AG09309 (cell line): ENCODE measurements at regions not wholly inside any gene's neighbourhood (a gene's known extent, or its start where the extent isn't known, plus 50 kb on each side); places are given as distances from the start of the nearest gene placed in this dataset.
A peak's percentile ranks its signal among the peaks of the same experiment; 100 is the strongest.

ENCODE experiments used
- DNase-seq: peaks from one replicate; pipeline ENCODE4 v3.0.0-alpha.2; 2010; ENCODE audit warnings: low read depth
- H3K4me3 ChIP-seq: 2 replicates; pipeline ENCODE4 v1.5.1; 2011; ENCODE audit warnings: mild to moderate bottlenecking, low read depth, low read length, moderate library complexity; ENCODE audit not compliant: control insufficient read depth
- CTCF ChIP-seq: IDR thresholded peaks from 2 replicates; pipeline ENCODE4 v1.5.1; 2011; ENCODE audit warnings: mild to moderate bottlenecking, low read depth, low read length, inconsistent platforms; ENCODE audit not compliant: insufficient read depth, control insufficient read depth; ENCODE audit errors: missing control alignments

DNA sequence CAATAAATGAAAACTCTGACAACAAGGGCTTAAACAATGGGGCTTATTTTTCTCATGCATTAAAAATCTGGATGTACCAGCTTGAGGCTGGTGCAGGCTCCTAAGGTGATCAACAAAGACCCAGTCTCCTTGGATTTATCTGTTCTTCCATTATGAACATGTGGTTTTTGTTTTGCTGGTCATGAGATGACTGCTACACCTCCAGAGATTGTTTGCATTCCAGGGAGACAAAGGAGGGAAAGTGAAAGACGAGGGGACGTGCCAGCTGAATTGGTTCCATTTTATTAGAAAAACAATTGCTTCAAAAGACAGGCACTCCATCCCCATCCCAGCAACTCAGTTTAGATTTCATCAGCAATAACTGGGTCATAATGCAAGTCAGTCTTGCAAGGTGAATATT is 90.9 kb upstream of the KCNK1 start:
- no peak overlapping the region for H3K4me3 ChIP-seq
- no peak for TF ChIP-seq CTCF
- no peak for DNase-seq

DNA sequence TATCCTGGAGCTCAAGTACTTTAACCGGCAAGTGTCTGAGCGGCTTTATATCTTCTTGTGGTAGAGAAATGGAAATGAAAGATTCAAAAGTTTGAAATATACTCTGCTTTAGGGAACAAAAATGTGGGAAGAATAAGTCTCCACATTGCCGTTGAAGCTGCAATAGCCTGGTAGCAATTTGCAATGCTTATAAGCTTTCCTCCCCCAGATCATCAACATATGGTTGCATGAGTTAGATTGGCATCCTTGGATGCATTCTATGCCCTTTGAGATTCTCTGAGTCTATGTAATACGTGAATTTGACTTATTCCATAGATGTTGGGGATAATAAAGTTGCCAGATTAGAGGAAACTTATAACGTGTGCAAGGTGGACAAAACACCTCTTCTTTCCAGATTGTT is 86.1 kb upstream of the KCNK1 start:
- no peak for TF ChIP-seq CTCF
- no peak overlapping the region for H3K4me3 ChIP-seq
- DNase-seq = no peak

DNA sequence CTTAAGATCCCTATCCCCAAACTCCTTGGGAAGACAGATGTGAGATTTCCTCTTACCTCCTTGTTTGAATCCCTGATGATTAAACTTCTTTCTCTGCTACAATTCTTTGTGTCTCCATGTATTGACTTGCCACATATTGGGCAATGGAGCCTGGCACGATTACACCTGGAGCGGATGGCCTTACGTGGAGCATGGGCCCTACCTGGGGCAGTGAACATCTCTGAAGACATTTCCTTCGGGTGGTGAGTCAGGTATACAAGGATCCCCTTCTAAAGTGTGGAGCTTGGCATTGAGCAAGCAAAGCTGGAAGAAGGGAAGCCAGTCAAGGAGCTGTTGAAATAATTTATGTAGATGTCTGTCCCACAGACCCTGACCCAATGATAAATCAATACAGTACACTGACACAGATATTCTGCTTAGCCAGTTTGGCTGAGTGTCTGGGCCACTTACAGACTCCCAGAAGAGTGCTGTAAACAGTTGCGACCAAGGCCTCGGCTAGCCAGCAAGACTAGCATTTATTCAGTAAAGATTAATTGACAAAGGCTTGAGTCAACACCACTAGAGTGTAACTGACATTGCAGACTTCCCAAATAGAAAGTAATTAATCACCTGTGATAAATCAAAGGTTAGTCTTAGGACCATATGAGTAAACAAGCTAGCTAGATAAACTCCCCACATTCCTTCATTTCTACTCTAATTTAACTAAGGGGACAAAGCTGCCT is 83.1 kb upstream of the KCNK1 start:
- TF ChIP-seq CTCF = no peak
- no peak for DNase-seq
- no peak overlapping the region for H3K4me3 ChIP-seq

DNA sequence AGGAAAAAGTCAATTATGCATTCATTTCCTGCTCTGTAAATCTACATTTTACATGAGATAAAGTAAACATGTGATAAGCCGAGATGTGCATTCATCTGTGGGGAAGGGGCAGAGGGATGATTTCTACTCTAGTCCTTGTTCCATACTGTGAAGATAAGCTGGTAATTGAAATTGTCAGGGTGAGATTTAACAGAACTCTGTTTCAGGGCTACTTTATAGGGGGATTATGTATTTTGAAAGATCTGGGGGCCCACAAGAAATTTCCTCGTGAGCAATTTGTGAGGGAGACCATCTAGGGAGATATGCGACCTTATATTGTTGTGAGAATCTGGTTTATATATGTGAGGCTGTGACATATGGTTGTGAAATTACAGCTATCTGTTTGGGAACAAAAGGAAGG is 73.1 kb upstream of the KCNK1 start:
- no peak for TF ChIP-seq CTCF
- H3K4me3 ChIP-seq = no peak overlapping the region
- DNase-seq = no peak

DNA sequence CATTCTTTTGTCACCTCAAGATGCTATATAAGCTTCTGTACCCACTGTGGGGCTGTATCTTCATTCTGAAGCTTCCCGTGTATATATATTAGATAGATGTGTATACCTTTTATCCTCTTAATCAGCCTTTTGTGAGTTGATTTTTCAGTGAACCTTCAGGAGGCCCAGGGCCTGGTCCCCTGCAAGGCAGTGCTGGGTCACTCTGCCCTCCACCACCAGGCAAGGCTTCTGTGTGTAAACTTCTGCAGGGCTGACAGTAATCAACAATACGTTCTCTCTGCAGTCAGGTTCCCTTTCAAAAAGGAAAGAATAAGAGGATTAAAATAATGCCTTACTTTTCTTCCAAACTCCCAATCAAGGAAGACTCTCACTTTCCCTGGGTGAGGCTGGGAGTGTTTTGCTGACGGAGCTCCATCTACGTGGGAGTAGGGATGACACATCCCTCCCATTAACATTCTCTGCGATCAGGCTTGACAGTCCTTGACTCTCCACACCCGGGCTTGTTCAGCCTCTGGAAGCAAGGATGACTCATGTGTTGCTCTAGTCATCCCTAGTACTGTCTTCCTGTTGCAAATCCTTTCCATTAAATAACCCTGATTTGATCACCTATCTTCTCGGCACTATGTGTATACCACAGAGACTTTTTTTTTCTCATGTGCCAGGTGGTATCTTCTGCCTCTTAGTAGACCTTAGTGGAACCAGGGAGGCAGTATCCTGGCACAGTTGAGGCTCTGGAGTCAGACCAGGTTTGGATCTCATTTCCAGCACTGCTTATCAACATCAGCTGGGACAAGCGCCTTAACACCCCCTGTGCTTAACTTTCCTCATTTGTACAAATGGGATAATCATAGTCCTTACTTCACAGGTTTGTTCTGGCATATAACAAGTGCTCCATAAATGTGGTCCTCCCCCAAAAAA is 70.3 kb upstream of the KCNK1 start:
- TF ChIP-seq CTCF = no peak
- no peak overlapping the region for H3K4me3 ChIP-seq
- DNase-seq = peak; percentile 70

- no peak overlapping the region for H3K4me3 ChIP-seq
- no peak for TF ChIP-seq CTCF
- no peak for DNase-seq
These were observed 69.6 kb upstream of the KCNK1 start for GRCh38 chr1:233544304-233544703.
